ENCODE measurements at regions not wholly inside any gene's neighbourhood (a gene's known extent, or its start where the extent isn't known, plus 50 kb on each side); places are given as distances from the start of the nearest gene placed in this dataset.
"Not testable (repeated sequence)": the region's sequence is repeated elsewhere in the genome, so short reads cannot be mapped to it uniquely, and the experiment has no call there.

DNA sequence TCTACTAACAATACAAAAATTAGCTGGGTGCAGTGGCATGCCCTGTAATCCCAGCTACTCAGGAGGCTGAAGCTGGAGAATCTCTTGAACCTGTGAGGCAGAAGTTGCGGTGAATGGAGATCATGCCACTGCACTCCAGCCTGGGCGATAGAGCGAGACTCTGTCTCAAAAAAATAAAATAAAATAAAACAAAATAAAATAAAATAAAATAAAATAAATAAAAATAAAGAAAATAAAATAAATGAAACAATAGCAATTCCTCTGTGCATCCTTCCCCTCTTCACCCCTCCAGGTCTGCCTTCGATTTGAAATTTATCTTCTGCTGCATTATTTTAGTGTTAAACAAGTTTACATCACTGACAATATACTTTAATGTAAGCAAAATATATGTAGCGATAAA is 63.0 kb upstream of the UXS1 start:
- DNase-seq = no peak

- not testable (repeated sequence) for DNase-seq
These were observed 55.2 kb upstream of the UXS1 start for GRCh38 chr2:106249157-106249828.

DNA sequence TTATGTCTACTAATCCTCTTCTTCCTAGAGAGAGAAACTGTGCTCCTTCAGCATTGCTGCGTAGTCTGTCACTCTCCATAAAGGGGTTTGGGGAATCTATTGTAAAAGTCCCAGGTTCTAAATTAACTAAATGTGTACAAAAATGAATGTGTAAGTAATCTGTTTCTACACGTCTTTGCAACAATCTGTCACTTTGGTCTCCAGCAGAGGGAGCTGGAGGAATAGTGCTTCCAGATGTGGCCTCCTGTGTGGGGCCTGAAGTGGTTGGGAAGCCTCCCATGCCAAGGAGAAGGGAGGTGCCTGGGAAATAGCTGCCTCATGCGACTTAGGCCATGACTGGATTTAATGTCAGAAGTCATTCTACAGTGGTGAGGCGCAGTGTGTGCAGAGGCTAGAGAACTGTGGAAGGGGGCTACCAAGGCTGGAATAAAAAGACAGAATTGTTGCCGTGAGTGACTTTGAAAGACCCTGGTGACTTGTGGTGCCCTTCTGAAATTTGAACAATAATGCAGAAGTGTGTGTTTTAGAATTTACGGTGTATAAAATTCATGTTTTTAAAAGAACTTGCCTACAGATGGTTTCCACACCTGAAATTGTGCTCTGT is 54.5 kb upstream of the UXS1 start:
- DNase-seq = peak; percentile 20

Measured in CD4-positive, alpha-beta T cell treated with Interleukin-4 for 4 hours (primary cell).